Liver (tissue), 8 donors: ENCODE measurements at regions not wholly inside any gene's neighbourhood (a gene's known extent, or its start where the extent isn't known, plus 50 kb on each side); places are given as distances from the start of the nearest gene placed in this dataset.

Experiments used
- DNase-seq: peaks from one replicate; pipeline ENCODE4 v3.0.0-alpha.2; 2017; ENCODE audit warnings: low spot score
- H3K27ac ChIP-seq, 2 donors: one replicate each; pipeline ENCODE4 v1.7.0; 2013; ENCODE audit warnings: inconsistent platforms in 2 of 2, low read length in 2 of 2, control low read depth in 1 of 2, low read depth in 1 of 2, mild to moderate bottlenecking in 1 of 2
- H3K27me3 ChIP-seq, 4 donors: one replicate each; pipeline versions ENCODE4 v1.6.1 to v1.7.0; 2013; ENCODE audit warnings: low read length in 3 of 4, inconsistent platforms in 1 of 4, mild to moderate bottlenecking in 1 of 4, moderate library complexity in 1 of 4; ENCODE audit not compliant: control insufficient read depth in 4 of 4, insufficient read depth in 4 of 4
- H3K36me3 ChIP-seq, 4 donors: one replicate each; pipeline versions ENCODE4 v1.6.1 to v1.7.0; 2013; ENCODE audit warnings: low read length in 3 of 4, mild to moderate bottlenecking in 3 of 4, low read depth in 1 of 4, moderate library complexity in 1 of 4; ENCODE audit not compliant: control insufficient read depth in 4 of 4, insufficient read depth in 3 of 4
- H3K4me1 ChIP-seq, 4 donors: one replicate each; pipeline versions ENCODE4 v1.6.1 to v1.7.0; 2013; ENCODE audit warnings: low read length in 3 of 4, mild to moderate bottlenecking in 3 of 4, moderate library complexity in 1 of 4; ENCODE audit not compliant: control insufficient read depth in 4 of 4, insufficient read depth in 4 of 4
- H3K4me3 ChIP-seq, 3 donors: one replicate each; pipeline versions ENCODE4 v1.6.1 to v1.7.0; 2013; ENCODE audit warnings: low read length in 3 of 3, control low read depth in 1 of 3, low read depth in 1 of 3, mild to moderate bottlenecking in 1 of 3
- H3K9ac ChIP-seq, 2 donors: one replicate each; pipeline ENCODE4 v1.7.0; 2013; ENCODE audit warnings: low read length in 2 of 2, mild to moderate bottlenecking in 2 of 2, moderate library complexity in 2 of 2, control low read depth in 1 of 2, low read depth in 1 of 2
- H3K9me3 ChIP-seq, 4 donors: one replicate each; pipeline versions ENCODE4 v1.6.1 to v1.7.0; 2013; ENCODE audit warnings: low read length in 3 of 4; ENCODE audit not compliant: control insufficient read depth in 4 of 4
- EGR1 ChIP-seq, 2 donors: IDR thresholded peaks; 2 replicates each; pipeline ENCODE4 v1.6.1; 2016 to 2018; ENCODE audit warnings: antibody characterized with exemption in 2 of 2, low read depth in 2 of 2
- FOXA2 ChIP-seq: IDR thresholded peaks from 2 replicates; pipeline ENCODE4 v1.6.1; 2016; ENCODE audit warnings: antibody characterized with exemption
- GABPA ChIP-seq, 2 donors: IDR thresholded peaks in 1 of 2; conservative IDR thresholded peaks in 1 of 2; 2 replicates each; pipeline ENCODE4 v1.6.1; 2016; ENCODE audit warnings: antibody characterized with exemption in 2 of 2, mild to moderate bottlenecking in 1 of 2, moderate library complexity in 1 of 2
- HNF4A ChIP-seq, 2 donors: conservative IDR thresholded peaks; 2 replicates each; pipeline ENCODE4 v1.6.1; 2016; ENCODE audit warnings: antibody characterized with exemption in 2 of 2, mild to moderate bottlenecking in 2 of 2
- HNF4G ChIP-seq: IDR thresholded peaks from 2 replicates; pipeline ENCODE4 v1.6.1; 2016; ENCODE audit warnings: antibody characterized with exemption
- JUND ChIP-seq, 2 donors: IDR thresholded peaks; 2 replicates each; pipeline ENCODE4 v1.6.1; 2016; ENCODE audit warnings: antibody characterized with exemption in 2 of 2
- NR2F2 ChIP-seq: IDR thresholded peaks from 2 replicates; pipeline ENCODE4 v1.6.1; 2016; ENCODE audit warnings: antibody characterized with exemption
- RAD21 ChIP-seq, 2 donors: IDR thresholded peaks; 2 replicates each; pipeline ENCODE4 v1.6.1; 2016; ENCODE audit warnings: antibody characterized with exemption in 2 of 2, mild to moderate bottlenecking in 2 of 2
- RXRA ChIP-seq, 2 donors: IDR thresholded peaks; 2 replicates each; pipeline ENCODE4 v1.6.1; 2017 to 2018; ENCODE audit warnings: antibody characterized with exemption in 2 of 2, mild to moderate bottlenecking in 1 of 2
- SP1 ChIP-seq: IDR thresholded peaks from 2 replicates; pipeline ENCODE4 v1.6.1; 2018; ENCODE audit warnings: antibody characterized with exemption, mild to moderate bottlenecking
- YY1 ChIP-seq: IDR thresholded peaks from 2 replicates; pipeline ENCODE4 v1.6.1; 2016; ENCODE audit warnings: antibody characterized with exemption, mild to moderate bottlenecking
- WGBS: extraction: QIAGEN DNeasy Blood & Tissue Kit; methylation state at CpG from one replicate; pipeline ENCODE4 v1.1.7; 2013; 5-methylcytosine and 5-hydroxymethylcytosine counted together
- TF ChIP-seq, protein P1 (sequence below): IDR thresholded peaks from 2 replicates; pipeline ENCODE4 v1.6.1; 2016; ENCODE audit warnings: antibody characterized with exemption
- TF ChIP-seq, protein P2 (sequence below): fragments of 150-350 bp; IDR thresholded peaks from 2 replicates; pipeline ENCODE4 v1.5.1; 2017; ENCODE audit warnings: improper control_type of control experiment, low read depth, low read length; ENCODE audit not compliant: missing input control
- TF ChIP-seq, protein P3 (sequence below): IDR thresholded peaks from 2 replicates; pipeline ENCODE4 v1.6.1; 2016; ENCODE audit warnings: antibody characterized with exemption
- donor health status: healthy.
- donor health status: healthy.
- donor health status: healthy.
- donor health status: healthy.
- donor health status: healthy.

DNA sequence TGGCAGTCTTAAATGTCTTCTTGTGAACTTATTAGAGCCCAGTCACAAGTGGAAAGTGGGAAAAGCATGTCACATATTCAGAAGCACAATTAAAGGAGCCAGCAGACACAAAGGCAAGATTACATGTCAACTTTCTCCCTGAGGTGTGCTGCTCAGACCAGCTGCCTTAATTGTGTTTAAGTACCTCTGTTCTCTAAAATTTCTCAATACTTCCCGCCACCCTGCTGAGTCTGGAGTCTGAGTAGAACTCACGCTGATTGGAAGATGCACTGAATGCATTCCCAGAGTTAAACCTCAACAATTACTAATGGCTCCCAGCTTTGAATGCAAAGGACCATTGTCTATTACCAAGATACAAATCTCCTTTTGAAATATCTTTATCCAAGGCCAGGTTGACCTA is 166.4 kb upstream of the COBL start:
- Histone ChIP-seq H3K27ac (no peak overlapping the region), H3K36me3 (no peaks in the 10 kb centered on the region), H3K9ac (no peak overlapping the region), H3K27me3 (peaks cover 0 to 3% (median 0%) of the 10 kb centered on the region in 4 donors), H3K9me3 (no peaks in the 10 kb centered on the region), H3K4me3 (no peak overlapping the region), H3K4me1 (no peaks in the 10 kb centered on the region)
- no peak for DNase-seq
- TF ChIP-seq, protein P1, sequence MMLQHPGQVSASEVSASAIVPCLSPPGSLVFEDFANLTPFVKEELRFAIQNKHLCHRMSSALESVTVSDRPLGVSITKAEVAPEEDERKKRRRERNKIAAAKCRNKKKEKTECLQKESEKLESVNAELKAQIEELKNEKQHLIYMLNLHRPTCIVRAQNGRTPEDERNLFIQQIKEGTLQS = no peak
- TF ChIP-seq JUND (IDR thresholded peaks at IDR 0.05) = no peak
- 78% methylated on average over 2 of the region's 2 CpGs for WGBS

DNA sequence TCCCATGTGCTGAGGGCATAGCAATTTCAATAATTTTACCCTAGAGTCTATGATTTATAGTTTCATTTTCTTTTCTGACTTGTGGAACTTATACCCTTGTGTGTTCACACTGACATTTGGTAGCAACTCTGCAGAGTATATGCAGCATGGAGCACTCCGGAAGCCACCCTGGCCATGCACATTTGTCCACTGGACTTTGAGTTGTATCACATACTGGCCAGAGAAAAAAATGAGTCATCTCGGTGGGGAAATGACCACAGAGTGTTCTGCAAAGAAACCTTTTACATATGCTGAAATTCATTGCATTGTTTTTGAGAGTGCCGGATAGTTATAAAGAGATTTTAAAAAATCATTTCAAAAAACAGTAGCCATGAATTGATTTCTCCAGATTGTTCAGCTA is 164.8 kb upstream of the COBL start:
- no peak overlapping the region for H3K27ac ChIP-seq
- 58% methylated on average over 3 of the region's 3 CpGs for WGBS
- H3K9me3 ChIP-seq = no peaks in the 10 kb centered on the region
- no peak overlapping the region for H3K9ac ChIP-seq
- H3K4me1 ChIP-seq = no peaks in the 10 kb centered on the region
- H3K4me3 ChIP-seq = no peak overlapping the region
- no peaks in the 10 kb centered on the region for H3K36me3 ChIP-seq
- TF ChIP-seq SP1 (no peak), YY1 (no peak), JUND (IDR thresholded peaks at IDR 0.05) (peak; percentile 31 to 69), HNF4A (conservative IDR thresholded peaks at IDR 0.05) (peak in 1 of 2 donors; percentile 59)
- TF ChIP-seq, protein P1 = peak; percentile 16
- peaks cover 0 to 3% (median 0%) of the 10 kb centered on the region in 4 donors for H3K27me3 ChIP-seq
- DNase-seq = no peak

DNA sequence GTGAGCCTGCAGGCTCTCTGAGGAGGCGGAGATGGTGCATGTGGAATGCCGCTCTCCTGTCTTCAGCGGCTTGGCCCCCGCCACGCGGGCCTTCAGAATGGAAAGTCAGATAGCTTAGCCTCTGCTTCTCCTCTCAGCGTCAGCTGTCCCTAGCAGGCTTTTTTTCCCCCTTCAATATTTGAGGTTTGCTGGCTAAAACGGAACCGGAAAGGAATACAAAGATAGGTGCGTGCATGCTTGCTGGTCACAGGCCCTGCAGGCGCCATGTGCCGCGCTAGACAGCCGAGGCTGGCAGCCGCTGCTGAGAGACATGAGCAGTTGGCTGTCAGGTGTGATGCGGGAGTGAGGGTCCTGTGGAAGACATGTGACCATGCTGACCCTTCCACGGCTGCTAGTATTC is 161.2 kb upstream of the COBL start:
- no peaks in the 10 kb centered on the region for H3K9me3 ChIP-seq
- no peak overlapping the region for H3K27ac ChIP-seq
- no peak for DNase-seq
- no peak for TF ChIP-seq FOXA2
- no peaks in the 10 kb centered on the region for H3K36me3 ChIP-seq
- no peak overlapping the region for H3K4me3 ChIP-seq
- no peak overlapping the region for H3K9ac ChIP-seq
- H3K27me3 ChIP-seq = no peaks in the 10 kb centered on the region
- WGBS = 95% methylated on average over 17 of the region's 17 CpGs
- no peaks in the 10 kb centered on the region for H3K4me1 ChIP-seq

DNA sequence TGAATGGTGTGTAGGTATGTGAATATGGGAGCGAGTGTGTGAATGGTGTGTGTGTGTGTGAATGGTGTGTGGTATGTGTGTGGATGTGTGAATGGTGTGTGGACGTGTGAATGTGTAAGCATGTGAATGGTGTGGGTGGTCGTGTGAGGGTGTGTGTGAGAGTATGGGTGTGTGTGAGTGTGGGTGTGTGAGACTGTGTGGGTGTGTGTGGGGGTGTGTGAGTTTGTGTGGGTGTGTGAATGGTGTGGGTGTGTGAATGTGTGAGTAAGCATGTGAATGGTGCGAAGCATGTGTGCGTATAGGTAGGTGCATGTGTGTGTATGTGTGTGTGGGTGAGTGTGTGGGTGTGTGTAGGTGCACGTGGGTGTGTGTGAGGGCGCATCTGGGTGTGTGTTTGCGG is 160.7 kb upstream of the COBL start:
- no peak for DNase-seq
- H3K4me3 ChIP-seq = no peak overlapping the region
- 76% methylated on average over 8 of the region's 8 CpGs for WGBS
- H3K27me3 ChIP-seq = no peaks in the 10 kb centered on the region
- H3K27ac ChIP-seq = no peak overlapping the region
- H3K4me1 ChIP-seq = no peaks in the 10 kb centered on the region
- H3K36me3 ChIP-seq = no peaks in the 10 kb centered on the region
- peaks cover 0 to 3% (median 0%) of the 10 kb centered on the region in 4 donors for H3K9me3 ChIP-seq
- no peak overlapping the region for H3K9ac ChIP-seq
- TF ChIP-seq YY1 (no peak), HNF4A (conservative IDR thresholded peaks at IDR 0.05) (no peak), GABPA (IDR thresholded peaks at IDR 0.05 in 1 of 2, conservative IDR thresholded peaks at IDR 0.05 in 1 of 2) (no peak), RAD21 (IDR thresholded peaks at IDR 0.05) (no peak)

DNA sequence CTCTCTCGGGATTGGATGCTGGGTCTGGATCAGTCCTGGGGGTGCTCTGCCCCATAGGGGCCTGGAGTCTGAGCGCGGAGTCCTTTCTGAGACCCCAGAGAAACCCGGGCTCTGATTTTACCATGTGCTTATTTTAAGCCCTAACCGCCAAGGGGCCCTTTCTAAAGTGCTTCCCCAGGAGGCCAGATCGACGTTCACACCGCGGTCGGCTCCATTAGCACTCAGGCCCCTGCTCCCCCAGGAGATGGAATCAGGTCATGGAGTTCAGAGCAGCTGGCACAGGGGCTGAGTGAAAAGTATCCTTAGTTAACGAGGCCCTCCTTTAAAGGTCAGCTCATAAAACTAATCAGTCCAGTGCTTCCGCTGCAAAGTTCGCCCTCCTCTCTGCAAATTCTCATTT is 159.4 kb upstream of the COBL start:
- TF ChIP-seq, protein P2, sequence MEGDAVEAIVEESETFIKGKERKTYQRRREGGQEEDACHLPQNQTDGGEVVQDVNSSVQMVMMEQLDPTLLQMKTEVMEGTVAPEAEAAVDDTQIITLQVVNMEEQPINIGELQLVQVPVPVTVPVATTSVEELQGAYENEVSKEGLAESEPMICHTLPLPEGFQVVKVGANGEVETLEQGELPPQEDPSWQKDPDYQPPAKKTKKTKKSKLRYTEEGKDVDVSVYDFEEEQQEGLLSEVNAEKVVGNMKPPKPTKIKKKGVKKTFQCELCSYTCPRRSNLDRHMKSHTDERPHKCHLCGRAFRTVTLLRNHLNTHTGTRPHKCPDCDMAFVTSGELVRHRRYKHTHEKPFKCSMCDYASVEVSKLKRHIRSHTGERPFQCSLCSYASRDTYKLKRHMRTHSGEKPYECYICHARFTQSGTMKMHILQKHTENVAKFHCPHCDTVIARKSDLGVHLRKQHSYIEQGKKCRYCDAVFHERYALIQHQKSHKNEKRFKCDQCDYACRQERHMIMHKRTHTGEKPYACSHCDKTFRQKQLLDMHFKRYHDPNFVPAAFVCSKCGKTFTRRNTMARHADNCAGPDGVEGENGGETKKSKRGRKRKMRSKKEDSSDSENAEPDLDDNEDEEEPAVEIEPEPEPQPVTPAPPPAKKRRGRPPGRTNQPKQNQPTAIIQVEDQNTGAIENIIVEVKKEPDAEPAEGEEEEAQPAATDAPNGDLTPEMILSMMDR = no peak
- TF ChIP-seq, protein P3, sequence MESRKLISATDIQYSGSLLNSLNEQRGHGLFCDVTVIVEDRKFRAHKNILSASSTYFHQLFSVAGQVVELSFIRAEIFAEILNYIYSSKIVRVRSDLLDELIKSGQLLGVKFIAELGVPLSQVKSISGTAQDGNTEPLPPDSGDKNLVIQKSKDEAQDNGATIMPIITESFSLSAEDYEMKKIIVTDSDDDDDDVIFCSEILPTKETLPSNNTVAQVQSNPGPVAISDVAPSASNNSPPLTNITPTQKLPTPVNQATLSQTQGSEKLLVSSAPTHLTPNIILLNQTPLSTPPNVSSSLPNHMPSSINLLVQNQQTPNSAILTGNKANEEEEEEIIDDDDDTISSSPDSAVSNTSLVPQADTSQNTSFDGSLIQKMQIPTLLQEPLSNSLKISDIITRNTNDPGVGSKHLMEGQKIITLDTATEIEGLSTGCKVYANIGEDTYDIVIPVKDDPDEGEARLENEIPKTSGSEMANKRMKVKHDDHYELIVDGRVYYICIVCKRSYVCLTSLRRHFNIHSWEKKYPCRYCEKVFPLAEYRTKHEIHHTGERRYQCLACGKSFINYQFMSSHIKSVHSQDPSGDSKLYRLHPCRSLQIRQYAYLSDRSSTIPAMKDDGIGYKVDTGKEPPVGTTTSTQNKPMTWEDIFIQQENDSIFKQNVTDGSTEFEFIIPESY = no peak
- TF ChIP-seq FOXA2 (no peak), NR2F2 (no peak), RAD21 (IDR thresholded peaks at IDR 0.05) (no peak), SP1 (no peak), HNF4A (conservative IDR thresholded peaks at IDR 0.05) (no peak), EGR1 (IDR thresholded peaks at IDR 0.05; ENCODE audit: low read depth in 2 of 2) (no peak), HNF4G (no peak), JUND (IDR thresholded peaks at IDR 0.05) (no peak), RXRA (IDR thresholded peaks at IDR 0.05) (no peak), GABPA (IDR thresholded peaks at IDR 0.05 in 1 of 2, conservative IDR thresholded peaks at IDR 0.05 in 1 of 2) (no peak), YY1 (no peak)
- no peaks in the 10 kb centered on the region for H3K4me1 ChIP-seq
- no peak for DNase-seq
- H3K27me3 ChIP-seq = peaks cover 0 to 6% (median 0%) of the 10 kb centered on the region in 4 donors
- H3K9me3 ChIP-seq = peaks cover 0 to 3% (median 0%) of the 10 kb centered on the region in 4 donors
- H3K9ac ChIP-seq = no peak overlapping the region
- 87% methylated on average over 13 of the region's 13 CpGs for WGBS
- H3K4me3 ChIP-seq = no peak overlapping the region
- no peaks in the 10 kb centered on the region for H3K36me3 ChIP-seq
- no peak overlapping the region for H3K27ac ChIP-seq
